Left lung (tissue), 4 donors: ENCODE measurements at regions not wholly inside any gene's neighbourhood (a gene's known extent, or its start where the extent isn't known, plus 50 kb on each side); places are given as distances from the start of the nearest gene placed in this dataset.

Source experiments
- ATAC-seq: fragments of 200-7000 bp; cut with Tn5 transposase; one replicate; pipeline ENCODE4 v1.9.1; 2020; ENCODE audit warnings: moderate library complexity
- DNase-seq, 4 donors: peaks; one replicate each; pipeline ENCODE4 v3.0.0-alpha.2; 2013 to 2020
- H3K27ac ChIP-seq, 2 donors: fragments of 200-600 bp; sonication (generic) in 1 of 2; one replicate each; pipeline versions ENCODE4 v1.5.0 to v1.8.0; 2020 to 2021
- H3K27me3 ChIP-seq, 2 donors: fragments of 200-600 bp; sonication (generic) in 1 of 2; one replicate each; pipeline versions ENCODE4 v1.5.0 to v1.8.0; 2020 to 2021
- H3K36me3 ChIP-seq, 2 donors: fragments of 200-600 bp; sonication (generic) in 1 of 2; one replicate each; pipeline versions ENCODE4 v1.5.0 to v1.8.0; 2020 to 2021
- H3K4me1 ChIP-seq, 2 donors: fragments of 200-600 bp; one replicate each; pipeline ENCODE4 v1.8.0; 2021
- H3K4me3 ChIP-seq, 2 donors: fragments of 200-600 bp; sonication (generic) in 1 of 2; one replicate each; pipeline versions ENCODE4 v1.5.0 to v1.8.0; 2020 to 2021; ENCODE audit warnings: mild to moderate bottlenecking in 1 of 2
- H3K9me3 ChIP-seq, 2 donors: fragments of 200-600 bp; sonication (generic) in 1 of 2; one replicate each; pipeline versions ENCODE4 v1.5.0 to v1.8.0; 2020 to 2021
- CTCF ChIP-seq, 2 donors: fragments of 200-600 bp; sonication (generic) in 1 of 2; IDR thresholded peaks; one replicate each; pipeline versions ENCODE4 v1.5.0 to v1.8.0; 2021; ENCODE audit warnings: antibody characterized with exemption in 2 of 2
- intact Hi-C, 2 donors: fragments of 100-400 bp; cut with DNase I; formaldehyde crosslinking; loops; one replicate each; pipeline versions ENCODE4 v1.11.2 to v1.14.2; 2022
- donor health status: DM: no; HTN: yes; CAD: no.
- donor health status: DM: no; HTN: no; CAD: no.

- Histone ChIP-seq H3K27ac (no peak overlapping the region), H3K9me3 (peaks cover 0 to 3% of the 10 kb centered on the region in 2 donors), H3K4me3 (no peak overlapping the region), H3K4me1 (no peaks in the 10 kb centered on the region), H3K36me3 (no peaks in the 10 kb centered on the region), H3K27me3 (peaks cover 0 to 7% of the 10 kb centered on the region in 2 donors)
- intact Hi-C loops, result no loop called here
- ATAC-seq, result no peak
- DNase-seq, result no peak
- TF ChIP-seq CTCF (IDR thresholded peaks at IDR 0.05), result no peak
These were observed 186.6 kb downstream of the RAB11FIP2 start for GRCh38 chr10:117860135-117860534.

- Histone ChIP-seq H3K4me3 (no peak overlapping the region), H3K36me3 (no peaks in the 10 kb centered on the region), H3K27me3 (peaks cover 0 to 7% of the 10 kb centered on the region in 2 donors), H3K4me1 (no peaks in the 10 kb centered on the region), H3K9me3 (peaks cover 0 to 3% of the 10 kb centered on the region in 2 donors), H3K27ac (no peak overlapping the region)
- TF ChIP-seq CTCF (IDR thresholded peaks at IDR 0.05), result no peak
- DNase-seq, result no peak
- ATAC-seq, result no peak
- intact Hi-C loops, result no loop called here
These were observed 185.9 kb downstream of the RAB11FIP2 start for GRCh38 chr10:117860823-117861222.

GRCh38 chr10:117861329-117861728, 185.4 kb downstream of the RAB11FIP2 start:
- no peak for DNase-seq
- intact Hi-C loops, result no loop called here
- Histone ChIP-seq H3K27ac (no peak overlapping the region), H3K36me3 (no peaks in the 10 kb centered on the region), H3K9me3 (no peaks in the 10 kb centered on the region), H3K27me3 (peaks cover 0 to 7% of the 10 kb centered on the region in 2 donors), H3K4me3 (no peak overlapping the region), H3K4me1 (no peaks in the 10 kb centered on the region)
- no peak for ATAC-seq
- no peak for TF ChIP-seq CTCF (IDR thresholded peaks at IDR 0.05)

- Histone ChIP-seq H3K27me3 (no peaks in the 10 kb centered on the region), H3K4me3 (no peak overlapping the region), H3K9me3 (no peaks in the 10 kb centered on the region), H3K36me3 (no peaks in the 10 kb centered on the region), H3K4me1 (no peaks in the 10 kb centered on the region), H3K27ac (no peak overlapping the region)
- ATAC-seq (no peak), DNase-seq (no peak)
- no peak for TF ChIP-seq CTCF (IDR thresholded peaks at IDR 0.05)
- intact Hi-C loops, result no loop called here
These were observed 183.0 kb downstream of the RAB11FIP2 start for GRCh38 chr10:117863771-117864170.

- Histone ChIP-seq H3K36me3 (no peaks in the 10 kb centered on the region), H3K27me3 (no peaks in the 10 kb centered on the region), H3K4me1 (no peaks in the 10 kb centered on the region), H3K9me3 (no peaks in the 10 kb centered on the region), H3K4me3 (no peak overlapping the region), H3K27ac (no peak overlapping the region)
- no peak for DNase-seq
- TF ChIP-seq CTCF (IDR thresholded peaks at IDR 0.05), result no peak
- no peak for ATAC-seq
- intact Hi-C loops, result no loop called here
These were observed 180.8 kb downstream of the RAB11FIP2 start for GRCh38 chr10:117865945-117866344.
